ENCODE measurements at regions not wholly inside any gene's neighbourhood (a gene's known extent, or its start where the extent isn't known, plus 50 kb on each side); places are given as distances from the start of the nearest gene placed in this dataset.
"Not testable (repeated sequence)": the region's sequence is repeated elsewhere in the genome, so short reads cannot be mapped to it uniquely, and the experiment has no call there.

DNA sequence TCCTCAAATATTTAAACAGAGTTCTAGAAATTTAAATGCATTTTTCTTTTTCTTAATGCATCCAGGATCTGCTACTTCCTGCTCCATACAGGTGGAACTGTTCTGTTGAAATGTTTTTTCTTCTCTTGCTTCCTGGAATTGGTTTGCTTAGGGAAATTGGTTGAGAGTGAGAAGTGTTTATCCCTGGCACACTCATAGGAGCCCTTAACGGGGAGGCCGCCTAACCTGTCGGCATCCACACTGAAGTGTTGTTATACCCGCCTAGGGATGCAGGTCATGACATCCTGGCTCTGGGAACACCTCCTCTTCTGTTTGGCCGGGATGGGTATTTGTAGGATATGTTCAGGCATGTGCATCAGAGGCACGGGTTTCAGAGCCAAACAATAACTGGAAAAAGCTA lies 239.7 kb downstream of the GADD45G start:
- DNase-seq = no peak

DNA sequence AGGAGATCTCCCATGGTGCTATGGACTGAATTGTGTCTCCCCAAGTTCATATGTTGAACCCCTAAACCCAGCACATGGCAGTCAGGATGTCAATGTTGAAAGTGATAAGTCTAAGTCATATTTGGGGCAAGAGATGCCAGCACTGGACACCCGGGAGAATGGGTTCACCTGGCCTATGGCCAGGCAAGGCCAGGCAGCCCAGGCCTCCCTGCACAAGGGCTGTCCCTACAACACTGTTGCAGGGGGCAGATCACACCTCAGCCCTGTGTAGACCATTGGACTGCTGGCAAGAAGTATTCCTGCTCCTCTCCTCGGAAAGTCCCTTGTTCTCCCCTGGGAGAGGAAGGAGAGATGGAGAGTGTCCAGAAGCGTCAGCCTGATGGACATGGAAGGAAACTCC lies 240.5 kb downstream of the GADD45G start:
- DNase-seq = no peak

- no peak for DNase-seq
These were observed 241.1 kb downstream of the GADD45G start for GRCh38 chr9:89845862-89846261.

DNA sequence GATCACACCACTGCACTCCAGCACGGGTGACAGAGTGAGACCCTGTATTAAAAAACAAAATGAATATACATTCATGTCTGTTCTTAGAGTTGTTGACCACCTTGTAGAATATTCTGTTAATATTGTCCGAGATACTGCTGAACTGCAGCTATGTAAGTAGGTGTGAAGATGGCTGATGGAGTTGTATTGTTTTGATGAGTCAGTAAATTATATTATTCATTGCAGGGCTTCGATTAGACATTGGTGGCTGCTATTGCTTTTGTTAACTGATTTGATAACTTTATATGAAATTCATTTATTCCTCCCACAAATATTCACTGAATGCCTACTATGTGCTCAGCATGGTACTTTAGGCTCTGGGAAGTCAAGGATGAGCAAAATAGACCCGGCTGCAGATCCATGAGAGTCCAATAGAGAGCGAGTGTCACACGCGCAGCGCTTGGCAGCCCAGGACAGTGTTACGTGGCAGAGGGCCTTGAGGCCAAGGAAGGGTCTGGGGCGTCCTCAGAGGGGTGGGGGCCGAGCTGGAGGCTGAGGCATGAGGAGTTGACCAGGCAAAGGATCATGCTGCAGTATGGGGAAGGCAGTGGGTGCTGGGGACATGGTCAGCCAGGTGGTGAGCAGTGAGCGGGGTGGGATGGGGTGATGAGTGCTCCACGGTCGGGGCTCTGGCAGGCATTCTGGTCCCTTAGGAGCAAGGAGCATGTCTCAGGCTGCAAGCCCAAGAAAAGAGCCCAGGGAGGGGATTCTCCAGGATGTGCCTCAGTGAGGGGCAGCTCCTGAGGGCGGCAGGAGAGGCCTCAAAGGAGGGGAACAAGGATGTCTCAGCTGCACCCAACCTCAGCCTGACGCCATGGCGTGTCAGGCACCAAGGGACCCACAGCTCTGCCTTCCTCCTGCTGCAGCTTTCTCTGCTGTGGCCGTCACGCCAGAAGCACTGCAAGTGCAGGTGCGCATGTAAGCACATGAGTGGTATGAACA lies 243.5 kb downstream of the GADD45G start:
- DNase-seq = no peak

DNA sequence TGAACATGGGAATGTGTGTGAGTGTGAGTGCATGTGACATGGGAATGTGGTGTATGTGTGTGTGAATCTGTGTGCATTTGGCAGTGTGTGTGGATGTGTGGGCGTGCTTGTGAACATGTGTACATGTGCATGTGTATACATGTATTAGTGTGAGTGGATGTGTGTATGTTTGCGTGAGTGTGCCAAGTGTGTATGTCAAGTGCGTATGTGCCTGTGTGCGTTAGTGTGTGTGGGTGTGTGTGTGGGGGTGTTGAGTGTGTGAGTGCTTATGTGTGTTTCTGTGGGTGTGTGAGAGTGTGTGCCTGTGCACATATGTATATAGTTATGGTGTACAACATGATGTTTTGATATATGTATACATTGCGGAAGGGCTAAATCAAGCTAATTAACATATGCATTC lies 244.3 kb downstream of the GADD45G start:
- DNase-seq = no peak

DNA sequence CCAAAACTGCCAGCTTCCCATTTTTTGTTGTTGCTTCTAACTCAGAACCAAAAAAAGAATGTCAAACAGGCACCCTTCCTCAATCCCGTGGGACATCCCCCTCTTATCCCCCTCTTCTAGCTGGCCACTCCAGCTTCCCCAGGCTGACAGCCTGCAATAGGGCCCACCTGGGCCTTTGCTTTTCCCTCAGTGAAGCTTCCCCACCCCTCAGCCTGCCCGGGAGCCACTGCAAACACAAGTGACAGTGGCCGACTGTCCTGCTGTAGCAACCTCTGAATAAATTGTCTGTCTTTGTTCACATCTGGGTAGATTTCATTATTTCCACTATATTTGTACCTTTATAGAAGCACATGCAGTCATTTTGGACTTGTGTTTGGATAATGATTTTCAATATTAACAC lies 245.3 kb downstream of the GADD45G start:
- DNase-seq = no peak

DNA sequence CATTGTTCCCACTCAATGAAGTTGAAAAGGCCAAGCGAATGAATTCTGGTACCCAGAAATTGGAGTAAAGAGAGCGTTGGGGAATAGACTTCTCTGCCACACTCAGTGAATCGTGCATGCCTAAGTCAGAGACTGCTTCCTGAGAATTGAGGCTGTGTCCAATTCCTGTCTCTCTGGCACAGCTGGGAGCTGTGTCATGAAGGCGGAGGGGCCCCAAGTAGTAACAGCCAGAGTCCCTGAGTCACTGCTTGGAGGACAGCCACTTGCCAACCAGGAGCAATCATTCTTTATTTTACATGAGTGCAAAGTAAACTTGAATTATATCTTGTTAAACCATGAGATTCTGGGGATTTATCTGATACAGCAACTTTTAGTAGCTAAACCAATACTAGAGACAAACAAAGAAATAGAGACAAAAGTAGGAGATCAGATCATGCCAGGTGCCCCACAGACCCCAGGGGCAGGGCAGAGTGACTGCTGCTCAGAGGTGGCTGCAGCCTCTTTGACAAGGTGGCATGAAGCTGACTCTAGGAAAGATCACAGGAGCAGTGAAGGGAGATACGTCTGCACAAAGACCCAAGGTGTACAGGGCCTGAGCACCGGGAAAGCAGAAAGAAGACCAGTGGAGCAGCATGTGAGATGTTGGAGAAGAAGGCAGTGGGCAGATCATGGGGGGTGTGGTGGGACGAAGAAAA lies 246.0 kb downstream of the GADD45G start:
- DNase-seq = no peak

GRCh38 chr9:89853161-89853560 lies 248.3 kb downstream of the GADD45G start:
- DNase-seq = no peak

- no peak for DNase-seq
These were observed 249.1 kb downstream of the GADD45G start for GRCh38 chr9:89853931-89854330.

GRCh38 chr9:89854715-89855475 lies 250.1 kb downstream of the GADD45G start:
- DNase-seq = no peak

- not testable (repeated sequence) for DNase-seq
These were observed 251.5 kb downstream of the GADD45G start for GRCh38 chr9:89856296-89856695.

GRCh38 chr9:89856950-89857349 lies 252.1 kb downstream of the GADD45G start:
- DNase-seq = not testable (repeated sequence)

DNA sequence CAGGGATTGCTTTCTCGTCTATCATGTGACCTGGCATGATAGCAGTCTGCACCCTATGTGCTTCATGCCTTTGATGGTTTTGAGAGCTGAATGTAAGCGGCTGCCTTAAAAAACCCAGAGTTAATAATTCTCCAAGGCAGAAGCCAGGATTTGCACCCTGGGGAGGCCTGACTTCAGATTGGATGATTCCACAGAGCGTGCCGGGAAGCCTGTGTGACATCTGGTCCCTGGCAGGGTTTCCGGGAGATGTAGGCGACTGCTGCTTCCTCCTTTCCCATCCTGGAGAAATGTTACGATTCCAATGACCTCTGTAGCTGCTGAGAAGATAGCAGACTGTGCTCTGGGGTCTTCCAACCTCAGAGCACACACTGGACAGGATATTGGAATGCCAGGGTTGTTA lies 255.0 kb downstream of the GADD45G start:
- not testable (repeated sequence) for DNase-seq

- not testable (repeated sequence) for DNase-seq
These were observed 256.6 kb downstream of the GADD45G start for GRCh38 chr9:89861371-89861770.

DNA sequence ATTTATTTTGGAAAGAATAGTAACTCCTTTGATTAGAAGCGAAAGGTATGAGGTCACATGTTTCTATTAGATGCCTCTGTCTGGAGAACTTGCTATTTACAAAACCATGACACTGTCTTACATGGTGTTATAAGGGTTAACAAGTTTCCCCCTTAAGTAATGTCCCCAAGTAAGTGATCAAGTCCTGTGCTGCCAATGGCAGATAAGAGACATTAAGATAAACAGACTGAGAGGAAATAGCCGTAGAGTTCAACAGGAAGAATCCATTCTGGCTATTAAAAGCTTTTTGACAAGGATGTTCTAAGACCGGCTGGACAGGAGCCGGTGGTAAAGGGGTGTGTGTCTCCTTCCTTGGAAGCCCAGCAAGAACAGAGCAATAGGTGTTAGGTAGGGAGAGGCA lies 257.5 kb downstream of the GADD45G start:
- DNase-seq = no peak

GRCh38 chr9:89863141-89863540 lies 258.3 kb downstream of the GADD45G start:
- no peak for DNase-seq

DNA sequence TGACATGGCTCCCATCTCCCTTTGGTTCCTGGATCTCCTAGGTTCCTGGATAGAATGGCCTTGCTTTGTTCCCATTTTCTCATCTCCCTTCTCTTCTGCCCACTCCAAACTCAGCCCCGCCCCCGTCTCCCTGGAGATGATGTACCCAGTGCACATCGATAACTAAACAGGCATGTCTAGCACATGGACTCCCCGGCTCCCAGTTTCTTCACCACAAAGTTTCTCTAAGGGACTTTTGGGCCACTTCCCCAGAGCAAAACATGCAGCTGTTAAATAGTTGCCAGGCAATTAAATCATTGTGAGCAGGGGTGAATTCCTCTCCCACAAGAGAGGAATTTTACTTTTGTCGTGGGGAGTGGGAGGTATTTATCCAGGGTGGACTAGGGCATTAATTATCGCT lies 259.0 kb downstream of the GADD45G start:
- DNase-seq = no peak

DNA sequence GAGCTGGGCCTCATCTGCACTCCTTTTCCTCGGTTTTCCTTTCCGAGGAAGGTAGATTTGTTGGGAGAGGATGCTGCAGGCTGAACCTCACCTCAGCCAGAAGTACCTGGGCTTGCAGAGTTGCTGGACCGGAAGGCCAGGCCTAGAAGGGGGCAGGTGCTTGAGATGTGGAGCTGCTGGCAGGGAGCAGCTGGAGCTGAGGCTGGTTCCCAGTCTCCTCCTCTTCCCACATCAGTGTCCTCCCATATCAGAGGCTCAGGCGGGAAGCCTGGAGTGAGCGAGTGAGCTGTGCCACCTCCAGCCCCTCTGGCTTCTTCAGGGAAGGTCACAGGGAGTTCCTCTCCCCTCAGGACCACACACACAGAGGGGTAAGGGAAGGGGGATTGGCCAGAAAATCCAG lies 259.4 kb downstream of the GADD45G start:
- DNase-seq = no peak

- no peak for DNase-seq
These were observed 259.9 kb downstream of the GADD45G start for GRCh38 chr9:89864731-89865130.

- no peak for DNase-seq
These were observed 260.5 kb downstream of the GADD45G start for GRCh38 chr9:89865357-89865756.

DNA sequence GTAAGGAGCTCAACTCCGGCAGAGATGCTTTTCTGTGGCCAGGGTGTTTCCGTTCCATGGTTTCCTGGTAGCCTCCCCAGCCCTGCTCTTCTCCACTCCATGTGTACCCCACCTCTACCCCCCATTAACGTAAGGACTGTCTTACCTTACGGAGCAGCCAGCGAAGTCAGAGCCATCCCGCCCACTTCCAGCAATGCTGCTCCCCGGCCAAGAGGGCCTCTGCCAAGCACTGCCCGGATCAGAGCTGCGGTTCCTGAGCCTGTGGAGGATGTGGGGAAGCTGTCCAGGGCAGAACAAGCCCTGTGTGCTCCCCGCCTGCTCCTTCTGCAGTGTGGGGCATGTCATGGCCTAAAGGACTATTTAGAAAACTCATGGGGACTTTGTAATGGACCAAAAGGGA lies 261.2 kb downstream of the GADD45G start:
- no peak for DNase-seq

DNA sequence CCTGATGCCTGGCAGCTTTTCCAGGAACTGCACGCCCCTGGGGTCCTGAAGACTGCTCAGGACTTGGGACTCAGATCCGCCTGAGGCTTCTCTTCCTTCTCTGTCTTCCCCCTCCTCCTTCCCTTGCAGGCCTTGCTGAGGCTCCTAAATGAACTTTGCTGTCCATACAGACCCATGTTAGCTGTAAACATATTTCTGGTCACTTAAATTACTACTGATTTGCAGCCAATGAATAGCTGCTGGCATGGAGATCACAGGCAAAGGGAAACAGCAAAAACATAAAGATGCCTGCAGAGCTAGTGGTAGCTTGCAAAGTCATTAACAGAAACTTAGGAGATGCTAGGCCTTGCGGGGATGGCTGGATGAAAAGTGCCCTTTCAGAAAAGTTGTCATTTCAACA lies 261.9 kb downstream of the GADD45G start:
- no peak for DNase-seq

DNA sequence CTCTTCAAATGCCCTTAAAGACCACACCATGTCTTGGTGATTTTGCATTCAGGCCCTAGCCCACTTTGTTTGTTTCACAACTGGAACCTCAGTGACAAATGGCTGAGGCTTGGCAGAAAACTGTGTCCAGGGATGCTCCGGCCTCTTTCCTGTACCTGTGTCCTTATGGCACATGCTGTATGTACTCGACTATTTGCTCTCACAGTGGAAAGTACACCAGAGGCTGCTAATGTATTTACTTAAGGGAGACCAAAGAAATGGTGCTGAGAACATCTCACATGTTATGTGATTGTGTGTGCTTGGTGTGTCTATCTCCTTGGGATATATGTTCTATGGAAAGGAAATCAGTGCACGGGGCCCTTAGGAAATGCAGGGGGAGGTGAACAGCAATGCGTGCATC lies 263.3 kb downstream of the GADD45G start:
- no peak for DNase-seq
